G401.6 (cell line): ENCODE measurements at regions not wholly inside any gene's neighbourhood (a gene's known extent, or its start where the extent isn't known, plus 50 kb on each side); places are given as distances from the start of the nearest gene placed in this dataset.

Source experiments
- FAIRE-seq: peaks from 2 replicates; lab custom pipeline; 2012; peaks lifted over from hg19 to GRCh38; lab: Jason Lieb, UNC

- no peak for FAIRE-seq
Measured at GRCh38 chr10:111452153-111452552, 375.3 kb downstream of the ADRA2A start.

GRCh38 chr10:111455776-111456426 lies 379.1 kb downstream of the ADRA2A start:
- FAIRE-seq = no peak

GRCh38 chr10:111458256-111458655 lies 381.4 kb downstream of the ADRA2A start:
- no peak for FAIRE-seq

- FAIRE-seq = no peak
Measured at GRCh38 chr10:111459967-111460366, 383.1 kb downstream of the ADRA2A start.

- no peak for FAIRE-seq
Measured at GRCh38 chr10:111472445-111472844, 395.6 kb downstream of the ADRA2A start.

GRCh38 chr10:111473361-111473760 lies 396.5 kb downstream of the ADRA2A start:
- no peak for FAIRE-seq

GRCh38 chr10:111474786-111475185 lies 398.0 kb downstream of the ADRA2A start:
- FAIRE-seq = no peak

- FAIRE-seq = no peak
Measured at GRCh38 chr10:111475720-111476119, 398.9 kb downstream of the ADRA2A start.

GRCh38 chr10:111478651-111479050 lies 401.8 kb downstream of the ADRA2A start:
- FAIRE-seq = no peak

- no peak for FAIRE-seq
Measured at GRCh38 chr10:111479966-111480365, 403.1 kb downstream of the ADRA2A start.

GRCh38 chr10:111481261-111481826 lies 404.5 kb downstream of the ADRA2A start:
- no peak for FAIRE-seq

- FAIRE-seq = no peak
Measured at GRCh38 chr10:111481866-111482265, 405.0 kb downstream of the ADRA2A start.

GRCh38 chr10:111482621-111483216 lies 405.9 kb downstream of the ADRA2A start:
- no peak for FAIRE-seq

- no peak for FAIRE-seq
Measured at GRCh38 chr10:111485767-111486166, 408.9 kb downstream of the ADRA2A start.

GRCh38 chr10:111486346-111486745 lies 409.5 kb downstream of the ADRA2A start:
- FAIRE-seq = no peak

- FAIRE-seq = no peak
Measured at GRCh38 chr10:111488668-111489067, 411.8 kb downstream of the ADRA2A start.

- FAIRE-seq = no peak
Measured at GRCh38 chr10:111491154-111491553, 414.3 kb downstream of the ADRA2A start.

GRCh38 chr10:111493024-111493625 lies 416.3 kb downstream of the ADRA2A start:
- FAIRE-seq = no peak

- no peak for FAIRE-seq
Measured at GRCh38 chr10:111498560-111498959, 421.7 kb downstream of the ADRA2A start.

- no peak for FAIRE-seq
Measured at GRCh38 chr10:111504376-111504775, 427.5 kb downstream of the ADRA2A start.

- no peak for FAIRE-seq
Measured at GRCh38 chr10:111506266-111507034, 429.6 kb downstream of the ADRA2A start.

- no peak for FAIRE-seq
Measured at GRCh38 chr10:111511751-111512150, 434.9 kb downstream of the ADRA2A start.

GRCh38 chr10:111515264-111515663 lies 438.4 kb downstream of the ADRA2A start:
- no peak for FAIRE-seq
